ENCODE measurements at regions not wholly inside any gene's neighbourhood (a gene's known extent, or its start where the extent isn't known, plus 50 kb on each side); places are given as distances from the start of the nearest gene placed in this dataset.

DNA sequence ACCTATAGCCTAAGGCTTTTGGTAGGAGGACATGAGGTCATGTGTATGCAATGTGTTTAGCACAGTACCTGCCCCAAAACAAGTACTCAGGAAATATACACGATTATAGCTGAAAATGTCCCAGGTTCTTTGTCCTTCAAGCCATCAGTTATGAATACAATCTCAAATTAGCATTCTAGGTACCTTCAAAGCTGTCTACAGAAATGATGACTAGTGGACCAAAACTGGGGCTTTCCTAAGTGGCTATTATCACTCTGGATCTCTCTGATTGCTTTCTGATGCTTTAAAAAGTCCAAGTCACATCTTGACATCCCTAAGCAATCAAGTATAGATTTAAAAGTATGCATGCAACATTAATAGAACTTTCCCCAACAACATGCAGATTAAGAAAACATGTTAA is 93.0 kb upstream of the SLIT3 start:
- Histone ChIP-seq H3K4me1 (no peaks in the 10 kb centered on the region), H3K36me3 (no peaks in the 10 kb centered on the region), H3K27me3 (peaks cover 13% of the 10 kb centered on the region), H3K9me3 (no peaks in the 10 kb centered on the region), H3K4me3 (ENCODE audit: low read depth, low read length) (no peak overlapping the region)
- TF ChIP-seq, protein P1, sequence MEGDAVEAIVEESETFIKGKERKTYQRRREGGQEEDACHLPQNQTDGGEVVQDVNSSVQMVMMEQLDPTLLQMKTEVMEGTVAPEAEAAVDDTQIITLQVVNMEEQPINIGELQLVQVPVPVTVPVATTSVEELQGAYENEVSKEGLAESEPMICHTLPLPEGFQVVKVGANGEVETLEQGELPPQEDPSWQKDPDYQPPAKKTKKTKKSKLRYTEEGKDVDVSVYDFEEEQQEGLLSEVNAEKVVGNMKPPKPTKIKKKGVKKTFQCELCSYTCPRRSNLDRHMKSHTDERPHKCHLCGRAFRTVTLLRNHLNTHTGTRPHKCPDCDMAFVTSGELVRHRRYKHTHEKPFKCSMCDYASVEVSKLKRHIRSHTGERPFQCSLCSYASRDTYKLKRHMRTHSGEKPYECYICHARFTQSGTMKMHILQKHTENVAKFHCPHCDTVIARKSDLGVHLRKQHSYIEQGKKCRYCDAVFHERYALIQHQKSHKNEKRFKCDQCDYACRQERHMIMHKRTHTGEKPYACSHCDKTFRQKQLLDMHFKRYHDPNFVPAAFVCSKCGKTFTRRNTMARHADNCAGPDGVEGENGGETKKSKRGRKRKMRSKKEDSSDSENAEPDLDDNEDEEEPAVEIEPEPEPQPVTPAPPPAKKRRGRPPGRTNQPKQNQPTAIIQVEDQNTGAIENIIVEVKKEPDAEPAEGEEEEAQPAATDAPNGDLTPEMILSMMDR (IDR thresholded peaks at IDR 0.05; ENCODE audit: low read depth, low read length), result no peak
- no peak for DNase-seq

DNA sequence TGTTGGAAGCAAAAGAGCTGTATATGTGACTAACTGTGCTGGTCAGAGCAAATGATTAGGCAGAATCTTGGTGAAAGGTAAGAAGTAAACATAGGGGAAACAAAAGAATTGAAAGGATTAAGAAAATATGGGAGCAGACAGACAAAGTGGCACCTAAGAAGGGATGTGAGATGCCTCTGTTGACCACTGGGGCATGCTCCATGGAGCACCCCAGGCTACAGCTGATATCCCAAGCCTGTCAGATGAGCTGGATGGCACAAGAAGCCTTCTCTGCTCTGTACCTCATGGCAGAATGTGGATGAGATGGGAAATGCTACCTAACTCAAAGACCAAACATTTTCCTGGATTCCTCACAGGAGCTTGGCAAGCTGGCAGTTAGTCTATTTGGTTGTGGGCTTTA is 89.3 kb upstream of the SLIT3 start:
- no peaks in the 10 kb centered on the region for H3K9me3 ChIP-seq
- H3K4me3 ChIP-seq (ENCODE audit: low read depth, low read length), result no peak overlapping the region
- no peaks in the 10 kb centered on the region for H3K36me3 ChIP-seq
- TF ChIP-seq, protein P1 (IDR thresholded peaks at IDR 0.05; ENCODE audit: low read depth, low read length), result no peak
- H3K4me1 ChIP-seq, result no peaks in the 10 kb centered on the region
- peaks cover 13% of the 10 kb centered on the region for H3K27me3 ChIP-seq
- no peak for DNase-seq

DNA sequence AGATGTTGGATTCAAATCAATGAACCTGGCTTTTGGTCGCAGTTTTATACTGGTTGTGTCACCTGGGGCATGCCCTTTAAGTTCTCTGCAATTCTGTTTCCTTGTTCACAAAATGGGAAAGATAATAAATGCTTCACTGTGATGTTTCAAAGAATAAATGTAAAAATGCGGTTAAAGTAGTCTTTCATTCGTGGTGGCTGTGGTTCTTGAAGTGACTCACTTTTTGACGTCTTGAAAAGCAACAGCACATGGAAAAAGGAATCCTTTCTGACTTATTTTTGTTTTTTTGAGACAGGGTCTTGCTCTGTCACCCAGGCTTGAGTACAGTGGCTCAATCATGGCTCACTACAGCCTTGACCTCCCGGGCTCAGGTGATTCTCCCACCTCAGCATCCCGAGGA is 88.4 kb upstream of the SLIT3 start:
- Histone ChIP-seq H3K4me1 (no peaks in the 10 kb centered on the region), H3K4me3 (ENCODE audit: low read depth, low read length) (no peak overlapping the region), H3K36me3 (no peaks in the 10 kb centered on the region), H3K9me3 (no peaks in the 10 kb centered on the region), H3K27me3 (peaks cover 13% of the 10 kb centered on the region)
- no peak for DNase-seq
- TF ChIP-seq, protein P1 (IDR thresholded peaks at IDR 0.05; ENCODE audit: low read depth, low read length), result no peak

DNA sequence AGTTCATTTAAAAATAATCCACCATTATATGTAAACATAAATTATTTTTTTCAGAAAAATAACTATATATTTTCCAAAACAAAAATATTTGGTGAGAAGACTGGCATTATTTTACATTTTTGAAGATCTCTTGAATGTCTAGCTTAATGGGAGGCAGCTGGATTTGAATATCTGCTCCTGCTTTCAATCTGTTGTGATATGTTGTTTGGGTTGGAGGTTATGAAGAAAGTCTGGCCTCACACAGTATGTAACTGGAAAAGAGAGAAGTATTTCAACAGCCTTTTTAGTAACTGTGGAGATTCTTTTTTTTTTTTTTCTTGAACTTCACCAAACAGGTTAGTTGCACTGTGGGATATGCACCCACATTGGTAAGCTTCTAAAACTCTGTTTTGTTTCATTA is 84.7 kb upstream of the SLIT3 start:
- Histone ChIP-seq H3K9me3 (no peaks in the 10 kb centered on the region), H3K4me1 (no peaks in the 10 kb centered on the region), H3K27me3 (peaks cover 11% of the 10 kb centered on the region), H3K4me3 (ENCODE audit: low read depth, low read length) (no peak overlapping the region), H3K36me3 (no peaks in the 10 kb centered on the region)
- TF ChIP-seq, protein P1 (IDR thresholded peaks at IDR 0.05; ENCODE audit: low read depth, low read length), result no peak
- no peak for DNase-seq

DNA sequence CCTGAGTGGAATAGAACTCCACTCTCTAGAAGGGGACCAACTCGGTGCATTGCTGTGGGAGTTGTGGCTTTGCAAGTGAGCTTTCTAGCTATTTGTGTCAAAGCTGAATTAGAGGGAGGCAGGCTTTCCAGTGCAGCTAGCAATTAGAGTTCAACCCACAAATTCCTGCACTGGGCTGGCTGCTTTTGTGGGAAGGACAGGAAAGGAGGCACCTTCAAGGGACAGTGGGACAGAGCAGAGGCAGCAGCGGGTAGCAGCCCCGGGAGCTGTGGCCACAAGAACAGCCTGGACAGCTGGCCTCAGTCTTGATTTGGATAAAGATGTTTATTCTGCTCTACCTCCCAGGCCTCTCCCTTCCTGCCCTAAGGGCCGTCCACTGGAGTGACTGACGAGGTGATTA is 83.7 kb upstream of the SLIT3 start:
- no peaks in the 10 kb centered on the region for H3K4me1 ChIP-seq
- H3K27me3 ChIP-seq, result peaks cover 2% of the 10 kb centered on the region
- H3K9me3 ChIP-seq, result no peaks in the 10 kb centered on the region
- H3K4me3 ChIP-seq (ENCODE audit: low read depth, low read length), result no peak overlapping the region
- TF ChIP-seq, protein P1 (IDR thresholded peaks at IDR 0.05; ENCODE audit: low read depth, low read length), result no peak
- no peak for DNase-seq
- no peaks in the 10 kb centered on the region for H3K36me3 ChIP-seq

DNA sequence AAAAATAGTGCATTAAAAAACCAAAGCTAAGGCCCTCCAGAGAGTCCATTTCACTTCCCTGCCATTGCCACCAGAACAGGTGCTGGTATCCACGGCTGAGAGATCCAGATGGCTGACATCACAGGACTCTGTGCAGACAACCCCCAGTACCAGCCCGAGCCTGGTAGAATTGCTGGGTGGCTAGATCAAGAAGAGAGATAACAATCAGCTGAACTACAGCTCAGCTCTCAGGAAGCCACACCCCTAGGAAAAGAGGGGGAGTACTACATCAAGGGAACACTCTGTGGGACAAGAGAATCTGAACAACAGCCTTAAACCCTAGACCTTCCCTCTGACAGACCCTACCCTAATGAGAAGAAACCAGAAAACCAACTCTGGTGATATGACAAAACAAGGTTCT is 73.8 kb upstream of the SLIT3 start:
- Histone ChIP-seq H3K4me3 (ENCODE audit: low read depth, low read length) (no peak overlapping the region), H3K27me3 (no peaks in the 10 kb centered on the region), H3K36me3 (no peaks in the 10 kb centered on the region), H3K9me3 (no peaks in the 10 kb centered on the region), H3K4me1 (peaks cover 5% of the 10 kb centered on the region; the same call in 1 of the 2 replicates)
- DNase-seq, result peak; percentile 30
- TF ChIP-seq, protein P1 (IDR thresholded peaks at IDR 0.05; ENCODE audit: low read depth, low read length), result no peak

Data from BE2C (cell line).